ENCODE measurements at regions not wholly inside any gene's neighbourhood (a gene's known extent, or its start where the extent isn't known, plus 50 kb on each side); places are given as distances from the start of the nearest gene placed in this dataset.

GRCh38 chr3:154872074-154872473, 208.0 kb upstream of the MME start:
- H3K79me2 ChIP-seq (ENCODE audit: control insufficient read depth, insufficient read depth, low read length): no peaks in the 10 kb centered on the region
- no peaks in the 10 kb centered on the region for H3K36me3 ChIP-seq (replicated peaks in 1 of 2; ENCODE audit: control extremely low read depth in 1 of 2, control insufficient read depth in 1 of 2, extremely low read depth in 1 of 2, insufficient read depth in 2 of 2, low read length in 1 of 2)
- ATAC-seq (ENCODE audit: low read depth) (no peak), DNase-seq (no peak)
- no peak overlapping the region for H3K4me2 ChIP-seq (replicated peaks; ENCODE audit: low read depth, low read length, poor library complexity, severe bottlenecking)
- no peak overlapping the region for H3K4me3 Mint-ChIP-seq
- no peak overlapping the region for H2AFZ ChIP-seq (ENCODE audit: insufficient read depth, low read depth, low read length, poor library complexity, severe bottlenecking)
- POLR2A ChIA-PET: no interaction called here
- WGBS (ENCODE audit: insufficient coverage): 27% methylated on average over 6 of the region's 6 CpGs
- H3K4me3 ChIP-seq (ENCODE audit: control extremely low read depth in 1 of 5, extremely low read depth in 1 of 5, insufficient read depth in 1 of 5, low read depth in 2 of 5, low read length in 4 of 5): no peak overlapping the region
- CTCF ChIA-PET: no interaction called here
- no peaks in the 10 kb centered on the region for H4K20me1 ChIP-seq (ENCODE audit: control insufficient read depth, insufficient read depth, low read length, poor library complexity, severe bottlenecking)
- H3K9ac ChIP-seq (ENCODE audit: low read length): no peak overlapping the region
- H3K27me3 ChIP-seq (replicated peaks in 1 of 4; ENCODE audit: control extremely low read depth in 1 of 4, control insufficient read depth in 3 of 4, insufficient read depth in 4 of 4, low read length in 3 of 4): no peaks in the 10 kb centered on the region
- no peak overlapping the region for H3K27ac Mint-ChIP-seq
- no peaks in the 10 kb centered on the region for H3K4me1 Mint-ChIP-seq
- H3K4me1 ChIP-seq (ENCODE audit: control insufficient read depth in 2 of 2, insufficient read depth in 2 of 2, low read length in 2 of 2): no peaks in the 10 kb centered on the region
- no peaks in the 10 kb centered on the region for H3K9me3 Mint-ChIP-seq (ENCODE audit: insufficient read depth)
- H3K9me3 ChIP-seq (ENCODE audit: control extremely low read depth in 1 of 3, control insufficient read depth in 2 of 3, insufficient read depth in 1 of 3, low read length in 2 of 3): peaks cover 0 to 7% (median 0%) of the 10 kb centered on the region in 3 donors
- no peak for TF ChIP-seq EZH2 (IDR thresholded peaks at IDR 0.05; ENCODE audit: borderline replicate concordance, insufficient read depth, low read depth, low read length, poor library complexity, severe bottlenecking)
- intact Hi-C loops (cut with micrococcal nuclease): no loop called here
- H3K27me3 Mint-ChIP-seq: no peaks in the 10 kb centered on the region
- no peak overlapping the region for H3K27ac ChIP-seq (ENCODE audit: low read length in 2 of 2)

- Histone ChIP-seq H3K9me3 (ENCODE audit: control extremely low read depth in 1 of 3, control insufficient read depth in 2 of 3, insufficient read depth in 1 of 3, low read length in 2 of 3) (peaks cover 0 to 4% (median 0%) of the 10 kb centered on the region in 3 donors), H3K4me3 (ENCODE audit: control extremely low read depth in 1 of 5, extremely low read depth in 1 of 5, insufficient read depth in 1 of 5, low read depth in 2 of 5, low read length in 4 of 5) (no peak overlapping the region), H3K27ac (ENCODE audit: low read length in 2 of 2) (no peak overlapping the region), H3K4me1 (ENCODE audit: control insufficient read depth in 2 of 2, insufficient read depth in 2 of 2, low read length in 2 of 2) (no peaks in the 10 kb centered on the region), H3K79me2 (ENCODE audit: control insufficient read depth, insufficient read depth, low read length) (no peaks in the 10 kb centered on the region), H3K9ac (ENCODE audit: low read length) (no peak overlapping the region), H3K27me3 (replicated peaks in 1 of 4; ENCODE audit: control extremely low read depth in 1 of 4, control insufficient read depth in 3 of 4, insufficient read depth in 4 of 4, low read length in 3 of 4) (no peaks in the 10 kb centered on the region), H2AFZ (ENCODE audit: insufficient read depth, low read depth, low read length, poor library complexity, severe bottlenecking) (no peak overlapping the region), H3K36me3 (replicated peaks in 1 of 2; ENCODE audit: control extremely low read depth in 1 of 2, control insufficient read depth in 1 of 2, extremely low read depth in 1 of 2, insufficient read depth in 2 of 2, low read length in 1 of 2) (no peaks in the 10 kb centered on the region), H3K4me2 (replicated peaks; ENCODE audit: low read depth, low read length, poor library complexity, severe bottlenecking) (no peak overlapping the region), H4K20me1 (ENCODE audit: control insufficient read depth, insufficient read depth, low read length, poor library complexity, severe bottlenecking) (no peaks in the 10 kb centered on the region)
- TF ChIP-seq EZH2 (IDR thresholded peaks at IDR 0.05; ENCODE audit: borderline replicate concordance, insufficient read depth, low read depth, low read length, poor library complexity, severe bottlenecking): no peak
- TF ChIP-seq, protein P1, sequence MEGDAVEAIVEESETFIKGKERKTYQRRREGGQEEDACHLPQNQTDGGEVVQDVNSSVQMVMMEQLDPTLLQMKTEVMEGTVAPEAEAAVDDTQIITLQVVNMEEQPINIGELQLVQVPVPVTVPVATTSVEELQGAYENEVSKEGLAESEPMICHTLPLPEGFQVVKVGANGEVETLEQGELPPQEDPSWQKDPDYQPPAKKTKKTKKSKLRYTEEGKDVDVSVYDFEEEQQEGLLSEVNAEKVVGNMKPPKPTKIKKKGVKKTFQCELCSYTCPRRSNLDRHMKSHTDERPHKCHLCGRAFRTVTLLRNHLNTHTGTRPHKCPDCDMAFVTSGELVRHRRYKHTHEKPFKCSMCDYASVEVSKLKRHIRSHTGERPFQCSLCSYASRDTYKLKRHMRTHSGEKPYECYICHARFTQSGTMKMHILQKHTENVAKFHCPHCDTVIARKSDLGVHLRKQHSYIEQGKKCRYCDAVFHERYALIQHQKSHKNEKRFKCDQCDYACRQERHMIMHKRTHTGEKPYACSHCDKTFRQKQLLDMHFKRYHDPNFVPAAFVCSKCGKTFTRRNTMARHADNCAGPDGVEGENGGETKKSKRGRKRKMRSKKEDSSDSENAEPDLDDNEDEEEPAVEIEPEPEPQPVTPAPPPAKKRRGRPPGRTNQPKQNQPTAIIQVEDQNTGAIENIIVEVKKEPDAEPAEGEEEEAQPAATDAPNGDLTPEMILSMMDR (IDR thresholded peaks at IDR 0.05): no peak
- peaks cover 1% of the 10 kb centered on the region for H3K4me1 Mint-ChIP-seq
- ATAC-seq (ENCODE audit: low read depth): no peak
- no peak overlapping the region for H3K4me3 Mint-ChIP-seq
- no peak overlapping the region for H3K27ac Mint-ChIP-seq
- intact Hi-C loops (cut with micrococcal nuclease): no loop called here
- H3K27me3 Mint-ChIP-seq: no peaks in the 10 kb centered on the region
- ChIA-PET CTCF (no interaction called here), POLR2A (no interaction called here)
- no peak for DNase-seq
- H3K9me3 Mint-ChIP-seq (ENCODE audit: insufficient read depth): no peaks in the 10 kb centered on the region
- no CpG with 5 or more reads among the region's 1 CpG for WGBS (ENCODE audit: insufficient coverage)
These were observed 215.2 kb upstream of the MME start for GRCh38 chr3:154864947-154865346.

All from B cell (primary cell).